Keratinocyte (primary cell): ENCODE measurements at regions not wholly inside any gene's neighbourhood (a gene's known extent, or its start where the extent isn't known, plus 50 kb on each side); places are given as distances from the start of the nearest gene placed in this dataset.

Source experiments
- DNase-seq: peaks from one replicate; pipeline ENCODE4 v3.0.0-alpha.2; 2011; ENCODE audit warnings: low read depth, missing footprints, low spot score
- FAIRE-seq: peaks from 2 replicates; lab custom pipeline; 2011; peaks lifted over from hg19 to GRCh38; lab: Jason Lieb, UNC
- H2AFZ ChIP-seq: 2 replicates; pipeline ENCODE4 v1.6.0; 2012; ENCODE audit warnings: low read length, control low read depth, inconsistent platforms; ENCODE audit not compliant: control insufficient read depth
- H3K27ac ChIP-seq: 2 replicates; pipeline ENCODE4 v1.5.1; 2011; ENCODE audit warnings: low read length; ENCODE audit not compliant: control insufficient read depth, insufficient read depth
- H3K27me3 ChIP-seq: 3 replicates; pipeline ENCODE4 v1.6.0; 2011; ENCODE audit warnings: low read length; ENCODE audit not compliant: control insufficient read depth, insufficient read depth; ENCODE audit errors: extremely low read depth
- H3K36me3 ChIP-seq, 2 experiments: 2 replicates in 1 of 2; 3 replicates in 1 of 2; pipeline ENCODE4 v1.5.1; 2011; ENCODE audit warnings: low read length in 2 of 2, mild to moderate bottlenecking in 1 of 2; ENCODE audit not compliant: control insufficient read depth in 2 of 2, insufficient read depth in 2 of 2; ENCODE audit errors: extremely low read depth in 1 of 2
- H3K4me1 ChIP-seq: 3 replicates; pipeline ENCODE4 v1.5.1; 2011; ENCODE audit warnings: low read length; ENCODE audit not compliant: control insufficient read depth, insufficient read depth; ENCODE audit errors: extremely low read depth
- H3K4me2 ChIP-seq: 3 replicates; pipeline ENCODE4 v1.6.0; 2011; ENCODE audit warnings: low read depth, low read length; ENCODE audit not compliant: control insufficient read depth, insufficient read depth; ENCODE audit errors: extremely low read depth
- H3K4me3 ChIP-seq, 3 experiments: fragments of 200-600 bp in 1 of 3; sonication (generic) in 1 of 3; 2 replicates in 2 of 3; 3 replicates in 1 of 3; pipeline ENCODE4 v1.5.1; 2011 to 2016; ENCODE audit warnings: low read length in 3 of 3, mild to moderate bottlenecking in 3 of 3, control low read depth in 2 of 3, inconsistent platforms in 1 of 3, low read depth in 1 of 3, mixed read lengths in 1 of 3, mixed run types in 1 of 3, moderate library complexity in 1 of 3; ENCODE audit not compliant: control insufficient read depth in 2 of 3, insufficient read depth in 2 of 3; ENCODE audit errors: extremely low read depth in 1 of 3
- H3K79me2 ChIP-seq: 2 replicates; pipeline ENCODE4 v1.6.0; 2012; ENCODE audit warnings: low read length; ENCODE audit not compliant: control insufficient read depth, insufficient read depth
- H3K9ac ChIP-seq: 3 replicates; pipeline ENCODE4 v1.6.0; 2011; ENCODE audit warnings: low read length; ENCODE audit not compliant: control insufficient read depth, insufficient read depth; ENCODE audit errors: extremely low read depth
- H3K9me1 ChIP-seq: 3 replicates; pipeline ENCODE4 v1.6.0; 2011; ENCODE audit warnings: low read length; ENCODE audit not compliant: control insufficient read depth, insufficient read depth; ENCODE audit errors: extremely low read depth
- H3K9me3 ChIP-seq: 2 replicates; pipeline ENCODE4 v1.5.1; 2012; ENCODE audit warnings: low read depth, low read length; ENCODE audit not compliant: control insufficient read depth
- H4K20me1 ChIP-seq: 3 replicates; pipeline ENCODE4 v1.6.0; 2011; ENCODE audit warnings: low read length; ENCODE audit not compliant: control insufficient read depth, insufficient read depth; ENCODE audit errors: extremely low read depth
- EZH2 ChIP-seq: IDR thresholded peaks from one replicate; pipeline ENCODE4 v1.6.1; 2012; ENCODE audit warnings: inconsistent platforms, mild to moderate bottlenecking, low read length, moderate library complexity
- dilution Hi-C: fragments of 300-500 bp; cut with MboI; formaldehyde crosslinking; loops from one replicate; pipeline ENCODE4 v1.7.0; 2020; ENCODE audit warnings: low sequenced_read_pairs; ENCODE audit not compliant: extremely low pct_ligation_motif_present
- small RNA-seq, 3 experiments: library from RNA; depleted of rRNA; stranded (forward); fragments of <200 nt; gene quantifications; one replicate each; pipeline ENCODE3, GENCODE V24; 2012; ENCODE audit warnings: low read depth in 3 of 3, low replicate concordance in 1 of 3; ENCODE audit not compliant: insufficient read length in 3 of 3
- TF ChIP-seq, protein P1 (sequence below), 3 experiments: IDR thresholded peaks in 1 of 3; conservative IDR thresholded peaks in 1 of 3; optimal IDR thresholded peaks in 1 of 3; 2 replicates in 2 of 3; 3 replicates in 1 of 3; pipeline versions ENCODE3 to v1.5.1; 2011; ENCODE audit warnings: low read length in 3 of 3, mild to moderate bottlenecking in 3 of 3, moderate library complexity in 2 of 3, control low read depth in 1 of 3, inconsistent platforms in 1 of 3; ENCODE audit not compliant: insufficient read depth in 2 of 3; ENCODE audit errors: extremely low read depth in 1 of 3

DNA sequence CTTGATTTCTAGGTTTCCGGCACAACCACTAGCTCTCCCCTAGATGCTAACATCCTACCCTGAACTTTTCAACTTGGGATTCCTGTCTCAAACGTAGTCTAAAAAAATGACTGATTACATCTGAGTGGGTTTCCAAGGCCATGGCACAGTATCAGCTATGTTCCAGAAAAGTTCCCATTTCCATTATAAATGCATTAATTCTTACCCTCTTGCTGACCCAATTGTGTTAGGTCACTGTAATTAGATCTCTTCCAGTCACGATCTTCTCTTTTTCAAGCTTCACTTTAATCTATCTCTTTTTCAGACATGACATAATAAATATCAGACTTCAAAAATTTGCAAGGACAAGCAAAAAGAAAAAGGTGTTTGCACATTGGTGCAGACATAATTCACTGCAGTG, 50.6 kb upstream of the PDE5A start:
- Histone ChIP-seq H3K27me3 (no peaks in the 10 kb centered on the region), H3K9me1 (no peaks in the 10 kb centered on the region), H3K4me2 (no peak overlapping the region), H3K4me3 (no peak overlapping the region), H3K79me2 (no peaks in the 10 kb centered on the region), H2AFZ (no peak overlapping the region), H3K9me3 (no peaks in the 10 kb centered on the region), H3K9ac (no peak overlapping the region), H4K20me1 (no peaks in the 10 kb centered on the region), H3K36me3 (no peaks in the 10 kb centered on the region), H3K4me1 (no peaks in the 10 kb centered on the region), H3K27ac (no peak overlapping the region)
- FAIRE-seq (no peak), DNase-seq (no peak)
- TF ChIP-seq, protein P1, sequence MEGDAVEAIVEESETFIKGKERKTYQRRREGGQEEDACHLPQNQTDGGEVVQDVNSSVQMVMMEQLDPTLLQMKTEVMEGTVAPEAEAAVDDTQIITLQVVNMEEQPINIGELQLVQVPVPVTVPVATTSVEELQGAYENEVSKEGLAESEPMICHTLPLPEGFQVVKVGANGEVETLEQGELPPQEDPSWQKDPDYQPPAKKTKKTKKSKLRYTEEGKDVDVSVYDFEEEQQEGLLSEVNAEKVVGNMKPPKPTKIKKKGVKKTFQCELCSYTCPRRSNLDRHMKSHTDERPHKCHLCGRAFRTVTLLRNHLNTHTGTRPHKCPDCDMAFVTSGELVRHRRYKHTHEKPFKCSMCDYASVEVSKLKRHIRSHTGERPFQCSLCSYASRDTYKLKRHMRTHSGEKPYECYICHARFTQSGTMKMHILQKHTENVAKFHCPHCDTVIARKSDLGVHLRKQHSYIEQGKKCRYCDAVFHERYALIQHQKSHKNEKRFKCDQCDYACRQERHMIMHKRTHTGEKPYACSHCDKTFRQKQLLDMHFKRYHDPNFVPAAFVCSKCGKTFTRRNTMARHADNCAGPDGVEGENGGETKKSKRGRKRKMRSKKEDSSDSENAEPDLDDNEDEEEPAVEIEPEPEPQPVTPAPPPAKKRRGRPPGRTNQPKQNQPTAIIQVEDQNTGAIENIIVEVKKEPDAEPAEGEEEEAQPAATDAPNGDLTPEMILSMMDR (optimal IDR thresholded peaks at IDR 0.05 in 1 of 3, IDR thresholded peaks at IDR 0.05 in 1 of 3, conservative IDR thresholded peaks at IDR 0.05 in 1 of 3; ENCODE audit: extremely low read depth in 1 of 3, insufficient read depth in 2 of 3, low read length in 3 of 3), result no peak
- TF ChIP-seq EZH2, result no peak
- dilution Hi-C loops, result no loop called here

DNA sequence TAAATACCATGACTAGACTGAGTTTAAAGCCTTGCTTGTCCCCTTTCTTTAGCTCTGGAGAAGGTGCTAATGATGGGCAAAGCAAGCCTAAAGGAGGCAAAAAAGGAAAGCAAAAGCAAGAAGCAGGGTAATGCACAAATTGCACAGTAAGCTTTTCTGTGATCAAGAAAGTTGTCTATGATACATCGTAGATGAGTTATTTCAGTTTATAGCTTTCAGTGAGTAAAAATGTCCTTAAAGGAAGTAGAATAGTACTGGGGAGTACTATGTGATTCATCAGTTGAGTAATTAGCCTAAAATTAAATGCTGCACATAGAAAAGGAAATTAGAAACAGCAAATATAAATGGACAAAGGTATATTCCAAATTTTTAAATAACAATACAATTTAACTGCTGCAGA, 50.2 kb upstream of the PDE5A start:
- DNase-seq (no peak), FAIRE-seq (no peak)
- no peaks in the 10 kb centered on the region for H3K27me3 ChIP-seq
- H3K9me1 ChIP-seq, result no peaks in the 10 kb centered on the region
- no peaks in the 10 kb centered on the region for H3K4me1 ChIP-seq
- no peak overlapping the region for H3K27ac ChIP-seq
- no peak overlapping the region for H2AFZ ChIP-seq
- no peaks in the 10 kb centered on the region for H3K9me3 ChIP-seq
- H3K36me3 ChIP-seq, result no peaks in the 10 kb centered on the region
- dilution Hi-C loops, result no loop called here
- H3K79me2 ChIP-seq, result no peaks in the 10 kb centered on the region
- no peak overlapping the region for H3K4me2 ChIP-seq
- TF ChIP-seq, protein P1 (optimal IDR thresholded peaks at IDR 0.05 in 1 of 3, IDR thresholded peaks at IDR 0.05 in 1 of 3, conservative IDR thresholded peaks at IDR 0.05 in 1 of 3; ENCODE audit: extremely low read depth in 1 of 3, insufficient read depth in 2 of 3, low read length in 3 of 3), result no peak
- no peak for TF ChIP-seq EZH2
- H3K9ac ChIP-seq, result no peak overlapping the region
- no peaks in the 10 kb centered on the region for H4K20me1 ChIP-seq
- H3K4me3 ChIP-seq, result no peak overlapping the region

Small RNAs in the stretch of these regions (small RNA-seq; reads per million reads assigned to genes)
- 0 reads per million in 3 experiments for gene RF00019
